ENCODE measurements at regions not wholly inside any gene's neighbourhood (a gene's known extent, or its start where the extent isn't known, plus 50 kb on each side); places are given as distances from the start of the nearest gene placed in this dataset.

DNA sequence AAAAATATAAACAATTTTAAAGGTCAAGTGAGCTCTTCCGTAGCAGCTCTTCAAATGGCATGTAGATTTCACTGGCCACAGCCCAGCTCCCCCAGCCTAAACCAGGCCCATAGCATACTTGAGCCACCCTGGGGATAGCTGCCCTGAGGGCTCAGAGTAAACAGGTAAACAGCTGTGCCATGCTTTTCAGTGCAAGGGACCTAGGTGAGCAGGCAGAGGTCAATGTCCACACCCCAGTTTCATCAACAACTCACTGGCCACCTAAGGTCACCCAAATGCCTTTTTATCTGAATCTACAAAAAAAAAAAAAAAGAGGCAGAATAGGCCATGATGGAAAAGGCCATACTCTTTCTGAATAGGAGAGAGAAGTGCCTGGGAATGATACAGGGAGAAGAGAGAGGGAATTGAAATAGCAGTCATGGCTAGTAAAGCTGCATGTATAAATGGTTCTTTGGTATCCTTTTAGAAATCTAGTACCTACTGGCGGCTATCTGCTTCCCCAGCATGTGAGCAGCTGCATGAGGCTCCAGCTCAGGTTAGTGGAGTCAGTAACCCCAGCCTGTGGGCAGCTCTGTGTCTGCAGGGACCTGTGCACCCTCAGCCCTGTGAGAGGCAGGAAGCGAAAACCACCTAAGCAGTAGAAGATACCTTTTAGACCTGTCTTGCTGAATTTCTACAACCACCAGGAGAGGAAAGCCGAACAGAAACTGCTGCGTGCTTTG, 77.0 kb downstream of the FOXA2 start (continued):
- TF ChIP-seq, protein P1, sequence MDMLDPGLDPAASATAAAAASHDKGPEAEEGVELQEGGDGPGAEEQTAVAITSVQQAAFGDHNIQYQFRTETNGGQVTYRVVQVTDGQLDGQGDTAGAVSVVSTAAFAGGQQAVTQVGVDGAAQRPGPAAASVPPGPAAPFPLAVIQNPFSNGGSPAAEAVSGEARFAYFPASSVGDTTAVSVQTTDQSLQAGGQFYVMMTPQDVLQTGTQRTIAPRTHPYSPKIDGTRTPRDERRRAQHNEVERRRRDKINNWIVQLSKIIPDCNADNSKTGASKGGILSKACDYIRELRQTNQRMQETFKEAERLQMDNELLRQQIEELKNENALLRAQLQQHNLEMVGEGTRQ (IDR thresholded peaks at IDR 0.05; ENCODE audit: low read depth, low read length) = no peak
- TF ChIP-seq, protein P1 (CRISPR knock-in tag; IDR thresholded peaks at IDR 0.05; ENCODE audit: borderline replicate concordance) = no peak
- no peak; the same call in 1 of the 2 replicates for TF ChIP-seq ZNF232 (CRISPR knock-in tag; IDR thresholded peaks at IDR 0.05; ENCODE audit: borderline replicate concordance)
- no peak for TF ChIP-seq KLF11 (CRISPR knock-in tag; IDR thresholded peaks at IDR 0.05)
- TF ChIP-seq GZF1 (CRISPR knock-in tag; IDR thresholded peaks at IDR 0.05) = no peak
- TF ChIP-seq, protein P2, sequence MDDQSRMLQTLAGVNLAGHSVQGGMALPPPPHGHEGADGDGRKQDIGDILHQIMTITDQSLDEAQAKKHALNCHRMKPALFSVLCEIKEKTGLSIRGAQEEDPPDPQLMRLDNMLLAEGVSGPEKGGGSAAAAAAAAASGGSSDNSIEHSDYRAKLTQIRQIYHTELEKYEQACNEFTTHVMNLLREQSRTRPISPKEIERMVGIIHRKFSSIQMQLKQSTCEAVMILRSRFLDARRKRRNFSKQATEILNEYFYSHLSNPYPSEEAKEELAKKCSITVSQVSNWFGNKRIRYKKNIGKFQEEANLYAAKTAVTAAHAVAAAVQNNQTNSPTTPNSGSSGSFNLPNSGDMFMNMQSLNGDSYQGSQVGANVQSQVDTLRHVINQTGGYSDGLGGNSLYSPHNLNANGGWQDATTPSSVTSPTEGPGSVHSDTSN (CRISPR knock-in tag; IDR thresholded peaks at IDR 0.05; ENCODE audit: borderline replicate concordance) = no peak
- TF ChIP-seq SNAI1 (CRISPR knock-in tag; IDR thresholded peaks at IDR 0.05; ENCODE audit: borderline replicate concordance) = no peak; the same call in 1 of the 2 replicates
- TF ChIP-seq RORA (CRISPR knock-in tag; IDR thresholded peaks at IDR 0.05) = no peak
- TF ChIP-seq EED (CRISPR knock-in tag; IDR thresholded peaks at IDR 0.05) = no peak
- no peak for TF ChIP-seq CENPT (CRISPR knock-in tag; IDR thresholded peaks at IDR 0.05; ENCODE audit: low read depth)
- TF ChIP-seq, protein P3, sequence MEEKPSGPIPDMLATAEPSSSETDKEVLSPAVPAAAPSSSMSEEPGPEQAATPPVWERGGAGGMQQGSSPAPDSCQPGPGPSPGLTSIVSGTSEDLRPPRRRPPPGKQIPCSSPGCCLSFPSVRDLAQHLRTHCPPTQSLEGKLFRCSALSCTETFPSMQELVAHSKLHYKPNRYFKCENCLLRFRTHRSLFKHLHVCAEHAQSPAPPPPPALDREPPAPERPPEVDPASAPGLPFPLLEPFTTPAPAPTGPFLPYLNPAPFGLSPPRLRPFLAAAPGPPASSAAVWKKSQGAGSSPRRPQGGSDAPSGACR (CRISPR knock-in tag; IDR thresholded peaks at IDR 0.05) = no peak; the same call in 1 of the 2 replicates
- no peak for TF ChIP-seq RARG (CRISPR knock-in tag; IDR thresholded peaks at IDR 0.05; ENCODE audit: low read depth)
- TF ChIP-seq ZNF780A (CRISPR knock-in tag; IDR thresholded peaks at IDR 0.05) = no peak
- TF ChIP-seq, protein P4, sequence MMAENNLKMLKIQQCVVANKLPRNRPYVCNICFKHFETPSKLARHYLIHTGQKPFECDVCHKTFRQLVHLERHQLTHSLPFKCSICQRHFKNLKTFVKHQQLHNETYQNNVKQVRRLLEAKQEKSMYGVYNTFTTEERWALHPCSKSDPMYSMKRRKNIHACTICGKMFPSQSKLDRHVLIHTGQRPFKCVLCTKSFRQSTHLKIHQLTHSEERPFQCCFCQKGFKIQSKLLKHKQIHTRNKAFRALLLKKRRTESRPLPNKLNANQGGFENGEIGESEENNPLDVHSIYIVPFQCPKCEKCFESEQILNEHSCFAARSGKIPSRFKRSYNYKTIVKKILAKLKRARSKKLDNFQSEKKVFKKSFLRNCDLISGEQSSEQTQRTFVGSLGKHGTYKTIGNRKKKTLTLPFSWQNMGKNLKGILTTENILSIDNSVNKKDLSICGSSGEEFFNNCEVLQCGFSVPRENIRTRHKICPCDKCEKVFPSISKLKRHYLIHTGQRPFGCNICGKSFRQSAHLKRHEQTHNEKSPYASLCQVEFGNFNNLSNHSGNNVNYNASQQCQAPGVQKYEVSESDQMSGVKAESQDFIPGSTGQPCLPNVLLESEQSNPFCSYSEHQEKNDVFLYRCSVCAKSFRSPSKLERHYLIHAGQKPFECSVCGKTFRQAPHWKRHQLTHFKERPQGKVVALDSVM (CRISPR knock-in tag; IDR thresholded peaks at IDR 0.05) = no peak; the same call in 1 of the 2 replicates
- TF ChIP-seq POGZ (CRISPR knock-in tag; IDR thresholded peaks at IDR 0.05) = peak; percentile 65; the same call in 1 of the 2 replicates
- TF ChIP-seq, protein P5, sequence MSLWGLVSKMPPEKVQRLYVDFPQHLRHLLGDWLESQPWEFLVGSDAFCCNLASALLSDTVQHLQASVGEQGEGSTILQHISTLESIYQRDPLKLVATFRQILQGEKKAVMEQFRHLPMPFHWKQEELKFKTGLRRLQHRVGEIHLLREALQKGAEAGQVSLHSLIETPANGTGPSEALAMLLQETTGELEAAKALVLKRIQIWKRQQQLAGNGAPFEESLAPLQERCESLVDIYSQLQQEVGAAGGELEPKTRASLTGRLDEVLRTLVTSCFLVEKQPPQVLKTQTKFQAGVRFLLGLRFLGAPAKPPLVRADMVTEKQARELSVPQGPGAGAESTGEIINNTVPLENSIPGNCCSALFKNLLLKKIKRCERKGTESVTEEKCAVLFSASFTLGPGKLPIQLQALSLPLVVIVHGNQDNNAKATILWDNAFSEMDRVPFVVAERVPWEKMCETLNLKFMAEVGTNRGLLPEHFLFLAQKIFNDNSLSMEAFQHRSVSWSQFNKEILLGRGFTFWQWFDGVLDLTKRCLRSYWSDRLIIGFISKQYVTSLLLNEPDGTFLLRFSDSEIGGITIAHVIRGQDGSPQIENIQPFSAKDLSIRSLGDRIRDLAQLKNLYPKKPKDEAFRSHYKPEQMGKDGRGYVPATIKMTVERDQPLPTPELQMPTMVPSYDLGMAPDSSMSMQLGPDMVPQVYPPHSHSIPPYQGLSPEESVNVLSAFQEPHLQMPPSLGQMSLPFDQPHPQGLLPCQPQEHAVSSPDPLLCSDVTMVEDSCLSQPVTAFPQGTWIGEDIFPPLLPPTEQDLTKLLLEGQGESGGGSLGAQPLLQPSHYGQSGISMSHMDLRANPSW (CRISPR knock-in tag; IDR thresholded peaks at IDR 0.05; ENCODE audit: borderline replicate concordance) = no peak
- TF ChIP-seq MATR3 (CRISPR knock-in tag; IDR thresholded peaks at IDR 0.05) = no peak
- peak; percentile 56; the same call in 1 of the 2 replicates for TF ChIP-seq GATAD1 (CRISPR knock-in tag; IDR thresholded peaks at IDR 0.05)
- no peak for TF ChIP-seq ZNF180 (CRISPR knock-in tag; IDR thresholded peaks at IDR 0.05; ENCODE audit: borderline replicate concordance, low read depth)
- no peak for TF ChIP-seq GTF3A (CRISPR knock-in tag; conservative IDR thresholded peaks at IDR 0.05)
- TF ChIP-seq, protein P6, sequence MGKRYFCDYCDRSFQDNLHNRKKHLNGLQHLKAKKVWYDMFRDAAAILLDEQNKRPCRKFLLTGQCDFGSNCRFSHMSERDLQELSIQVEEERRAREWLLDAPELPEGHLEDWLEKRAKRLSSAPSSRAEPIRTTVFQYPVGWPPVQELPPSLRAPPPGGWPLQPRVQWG (CRISPR knock-in tag; IDR thresholded peaks at IDR 0.05; ENCODE audit: borderline replicate concordance, low read depth) = no peak

Measured in HepG2 (cell line).